Keratinocyte (primary cell): ENCODE measurements at regions not wholly inside any gene's neighbourhood (a gene's known extent, or its start where the extent isn't known, plus 50 kb on each side); places are given as distances from the start of the nearest gene placed in this dataset.

ENCODE experiments used
- CTCF ChIP-seq, 3 experiments: IDR thresholded peaks in 1 of 3; conservative IDR thresholded peaks in 1 of 3; optimal IDR thresholded peaks in 1 of 3; 2 replicates in 2 of 3; 3 replicates in 1 of 3; pipeline versions ENCODE3 to v1.5.1; 2011; ENCODE audit warnings: low read length in 3 of 3, mild to moderate bottlenecking in 3 of 3, moderate library complexity in 2 of 3, control low read depth in 1 of 3, inconsistent platforms in 1 of 3; ENCODE audit not compliant: insufficient read depth in 2 of 3; ENCODE audit errors: extremely low read depth in 1 of 3
- EZH2 ChIP-seq: IDR thresholded peaks from one replicate; pipeline ENCODE4 v1.6.1; 2012; ENCODE audit warnings: inconsistent platforms, mild to moderate bottlenecking, low read length, moderate library complexity

GRCh38 chr2:117074756-117075155, 739.7 kb upstream of the DDX18 start:
- no peak for TF ChIP-seq CTCF (optimal IDR thresholded peaks at IDR 0.05 in 1 of 3, IDR thresholded peaks at IDR 0.05 in 1 of 3, conservative IDR thresholded peaks at IDR 0.05 in 1 of 3; ENCODE audit: extremely low read depth in 1 of 3, insufficient read depth in 2 of 3, low read length in 3 of 3)
- TF ChIP-seq EZH2: no peak
